Stimulated activated CD4-positive, alpha-beta T cell treated with anti-CD3 and anti-CD28 coated beads, Interleukin-12 subunit alpha, Interleukin-12 subunit beta, amount 100 ng/mL, for 24 hours (primary cell): ENCODE measurements at regions not wholly inside any gene's neighbourhood (a gene's known extent, or its start where the extent isn't known, plus 50 kb on each side); places are given as distances from the start of the nearest gene placed in this dataset.

Source experiments
- DNase-seq, 2 experiments: peaks; one replicate each; pipeline ENCODE4 v3.0.0-alpha.2; 2020; ENCODE audit warnings: low read depth in 2 of 2

GRCh38 chr11:129266536-129266935, 74.4 kb upstream of the ARHGAP32 start:
- no peak for DNase-seq

GRCh38 chr11:129265125-129265788, 73.1 kb upstream of the ARHGAP32 start:
- DNase-seq = no peak

GRCh38 chr11:129264114-129264513, 72.0 kb upstream of the ARHGAP32 start:
- DNase-seq = no peak

- DNase-seq = no peak
These were observed 68.6 kb upstream of the ARHGAP32 start for GRCh38 chr11:129260750-129261149.

DNA sequence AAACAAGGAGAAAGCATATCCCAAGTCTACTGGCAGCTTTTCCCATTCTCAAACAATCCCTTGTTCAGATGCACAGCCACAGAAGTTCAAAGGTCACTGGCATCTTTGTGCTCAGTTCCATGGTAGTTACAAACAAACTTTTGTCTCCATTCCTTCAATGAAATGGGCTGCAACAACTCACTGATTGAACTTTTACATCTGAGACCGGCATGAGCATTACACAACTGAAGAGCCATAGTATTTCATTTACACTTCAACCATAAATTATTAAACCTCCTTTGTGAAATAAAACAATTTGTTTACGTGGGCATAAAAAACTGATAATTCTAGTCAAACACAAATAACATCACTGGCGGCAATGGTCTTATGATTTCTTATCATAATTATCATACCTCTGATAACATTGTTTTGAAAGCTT, 67.8 kb upstream of the ARHGAP32 start:
- no peak for DNase-seq

DNA sequence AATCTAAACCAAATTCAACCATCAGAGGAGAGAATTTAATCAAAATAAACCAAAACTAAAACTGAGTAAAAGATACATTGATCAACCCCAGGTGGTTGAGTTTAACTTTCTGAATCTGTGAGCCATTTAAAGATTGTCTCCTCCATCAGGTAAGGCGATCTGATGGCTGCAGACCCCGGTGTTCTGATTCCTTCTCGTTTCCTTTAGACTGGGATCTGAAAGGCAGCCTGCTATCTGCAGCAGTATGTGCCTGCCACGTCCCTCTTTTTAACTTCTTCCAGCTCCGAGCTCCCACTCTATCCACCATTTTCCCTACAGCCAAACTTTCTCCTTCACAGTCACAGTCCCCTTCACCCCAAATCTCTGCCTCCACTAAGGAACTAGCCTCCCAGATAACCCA, 66.1 kb upstream of the ARHGAP32 start:
- no peak for DNase-seq

DNA sequence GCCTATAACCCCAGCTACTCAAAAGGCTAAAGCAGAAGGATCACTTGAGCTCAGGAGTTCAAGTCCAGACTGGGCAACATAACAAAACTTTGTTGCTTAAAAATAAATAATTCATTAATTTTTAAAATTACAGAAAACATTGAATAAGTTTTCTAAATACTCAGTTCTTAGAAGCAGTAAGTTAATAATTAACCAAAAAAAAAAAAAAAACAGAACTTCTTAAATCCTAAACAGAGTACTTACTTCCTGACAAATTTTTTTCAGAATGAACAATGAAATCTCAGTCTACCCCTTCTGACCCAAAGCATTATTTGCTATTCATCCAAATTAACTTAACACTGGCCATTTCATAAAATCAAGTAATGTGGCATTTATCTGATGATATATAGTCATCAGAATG, 65.4 kb upstream of the ARHGAP32 start:
- no peak for DNase-seq

DNA sequence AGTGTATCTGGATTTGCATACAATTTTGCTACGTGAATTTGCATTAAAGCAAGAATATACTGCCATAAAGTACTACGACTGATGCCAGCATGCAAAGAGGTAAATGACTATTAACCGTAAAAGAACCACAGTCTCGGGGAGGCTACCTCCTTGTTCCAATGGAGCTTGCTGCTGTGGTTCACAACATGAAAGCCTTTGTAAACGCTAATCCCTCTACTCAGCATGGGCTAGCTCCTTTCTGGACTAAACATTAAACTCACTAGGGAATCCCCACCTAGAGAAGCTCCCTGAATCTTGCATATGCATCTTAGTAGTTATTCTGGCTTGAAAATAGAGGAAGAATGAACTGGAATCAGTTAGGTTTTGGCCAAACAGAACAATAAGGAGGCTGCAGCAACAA, 60.5 kb upstream of the ARHGAP32 start:
- no peak for DNase-seq

DNA sequence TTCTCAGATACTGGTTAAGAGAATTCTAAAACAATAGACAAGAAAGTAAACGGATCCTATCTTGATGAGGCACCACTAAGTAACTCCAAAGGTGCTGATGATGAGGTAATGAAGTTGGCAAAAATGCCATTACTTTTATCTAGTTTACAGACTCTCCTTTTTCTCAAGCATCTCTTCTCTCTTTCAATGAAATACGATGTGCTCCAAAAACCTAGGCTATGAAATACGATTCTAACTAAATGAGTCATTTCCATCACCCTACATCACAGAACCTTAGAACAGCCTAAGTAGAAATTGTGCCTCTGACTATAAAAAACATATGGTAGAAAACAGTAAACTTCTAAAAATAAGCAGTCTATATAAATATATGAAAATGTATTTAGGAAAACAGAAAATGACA, 58.9 kb upstream of the ARHGAP32 start:
- no peak for DNase-seq

- DNase-seq = no peak
These were observed 57.8 kb upstream of the ARHGAP32 start for GRCh38 chr11:129249923-129250322.

GRCh38 chr11:129249351-129249750, 57.2 kb upstream of the ARHGAP32 start:
- DNase-seq = no peak

- DNase-seq = no peak
These were observed 56.5 kb upstream of the ARHGAP32 start for GRCh38 chr11:129248618-129249017.

DNA sequence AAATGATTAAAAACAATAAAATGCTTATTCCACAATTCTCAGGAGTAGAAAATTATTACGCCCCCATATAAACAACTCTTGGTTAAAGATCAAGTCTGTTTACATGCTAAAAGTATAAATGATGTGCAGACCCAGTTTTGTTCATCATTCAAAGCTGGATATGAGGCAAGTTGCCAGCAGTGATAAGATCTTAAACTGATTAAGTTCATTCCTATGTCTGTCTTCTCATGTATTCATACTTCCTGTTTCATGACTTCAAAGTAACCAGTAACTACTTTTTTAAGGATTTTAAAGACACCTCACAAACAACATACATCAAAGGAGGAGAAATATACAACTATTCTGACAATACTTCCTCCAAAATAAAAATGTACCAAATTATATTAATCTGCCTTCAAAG, 55.0 kb upstream of the ARHGAP32 start:
- DNase-seq = no peak

- DNase-seq = no peak
These were observed 50.7 kb upstream of the ARHGAP32 start for GRCh38 chr11:129242855-129243254.
